GM18511 (cell line): ENCODE measurements at regions not wholly inside any gene's neighbourhood (a gene's known extent, or its start where the extent isn't known, plus 50 kb on each side); places are given as distances from the start of the nearest gene placed in this dataset.

Source experiments
- ATAC-seq: cut with Tn5 transposase; IDR thresholded peaks from one replicate; pipeline ENCODE4 v1.9.1; 2021; ENCODE audit warnings: mild to moderate bottlenecking, moderate library complexity; ENCODE audit not compliant: unreplicated experiment

DNA sequence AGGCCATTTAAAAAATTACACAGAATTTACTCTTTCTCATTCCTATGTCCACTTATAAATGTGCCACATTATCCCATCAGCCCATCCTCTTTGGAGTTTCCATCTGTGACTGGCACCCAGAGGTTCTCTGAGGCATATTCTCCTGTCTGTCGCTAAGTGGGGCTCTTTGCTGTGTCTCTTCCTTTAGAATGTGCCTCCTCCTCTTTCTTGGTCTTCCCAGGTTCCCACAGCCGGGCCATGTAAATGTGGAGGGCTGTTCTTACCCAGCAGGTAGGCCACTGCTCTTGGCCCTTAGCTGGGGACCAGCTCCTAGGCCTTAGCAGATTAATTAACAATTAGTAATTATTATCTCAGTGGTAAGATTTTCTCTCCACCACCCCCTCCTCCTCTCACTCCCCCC, 167.0 kb downstream of the INSIG2 start:
- no peak for ATAC-seq

DNA sequence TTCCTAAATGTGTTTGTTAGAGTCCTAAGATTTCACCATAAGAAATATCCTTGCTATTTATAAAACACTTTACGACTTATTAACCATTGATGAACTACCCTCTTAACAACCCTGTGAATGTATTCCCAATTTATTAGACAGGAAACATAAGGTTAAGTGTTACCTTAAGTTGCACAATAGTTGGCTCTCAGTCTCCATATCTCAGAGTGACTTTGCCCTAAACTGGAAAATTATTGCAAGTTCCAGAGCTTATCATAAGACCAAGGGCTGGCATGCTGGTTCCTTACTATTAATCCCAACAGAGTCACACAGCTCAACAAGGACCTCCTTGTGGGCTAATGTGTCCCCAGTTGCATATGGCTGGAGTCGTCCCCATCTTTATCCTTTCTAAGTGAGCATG, 165.8 kb downstream of the INSIG2 start:
- ATAC-seq, result no peak

DNA sequence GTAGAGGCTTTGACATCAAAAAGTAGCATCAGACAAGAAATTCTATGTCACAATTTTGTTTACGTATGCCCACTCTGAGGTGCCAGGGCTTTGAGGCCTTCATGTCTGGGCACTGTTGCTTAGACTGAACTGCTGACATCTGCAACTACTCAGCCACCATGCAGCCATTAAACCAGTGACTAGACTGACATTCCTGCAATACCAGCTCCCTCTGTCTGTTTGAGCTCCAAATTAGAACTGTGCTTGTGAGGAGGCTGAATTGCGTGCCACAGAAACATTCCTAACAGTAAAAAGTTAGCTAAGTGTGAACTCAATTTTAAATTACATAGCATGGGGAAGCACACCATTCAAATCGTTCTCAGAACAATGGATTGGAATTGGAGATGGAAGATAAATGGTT, 163.2 kb downstream of the INSIG2 start:
- ATAC-seq, result no peak

DNA sequence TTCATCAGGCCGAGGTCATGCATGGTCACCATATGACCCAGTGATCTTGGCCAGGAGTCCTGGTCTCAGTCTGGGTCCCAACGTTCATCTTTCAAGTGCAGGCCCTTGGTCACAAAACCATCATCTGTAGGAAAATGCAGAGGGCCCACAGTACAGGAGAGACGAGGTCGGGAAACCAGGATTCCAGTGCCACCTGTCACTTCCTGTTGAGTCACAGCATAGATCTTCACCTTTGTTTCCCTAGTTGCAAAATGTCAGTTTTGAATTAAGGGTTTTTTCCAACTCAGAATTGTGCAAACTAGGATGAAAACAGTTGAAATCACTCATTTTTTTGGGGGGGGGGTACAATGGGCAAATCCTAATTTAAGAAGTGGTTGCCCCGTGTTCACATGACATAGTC, 162.2 kb downstream of the INSIG2 start:
- no peak for ATAC-seq

DNA sequence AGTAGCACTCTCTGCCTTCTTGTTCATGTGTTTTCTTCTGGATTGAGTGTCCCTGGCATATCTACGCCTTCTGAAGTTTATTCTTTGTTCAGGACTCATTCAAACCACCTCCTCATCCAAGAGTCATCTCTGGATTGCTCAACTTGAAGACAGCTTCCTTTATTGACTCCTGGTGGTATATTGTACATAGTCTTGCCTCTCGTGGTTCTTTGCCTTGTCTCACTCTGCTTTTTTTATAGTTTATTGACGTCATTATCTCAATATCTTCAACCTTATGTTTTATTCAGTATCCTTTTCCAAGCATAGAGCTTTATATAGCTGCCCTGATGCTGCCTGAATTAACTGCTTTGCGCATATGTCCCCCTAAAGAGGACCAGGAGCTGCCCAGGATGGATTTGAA, 161.7 kb downstream of the INSIG2 start:
- peak; percentile 25 for ATAC-seq

DNA sequence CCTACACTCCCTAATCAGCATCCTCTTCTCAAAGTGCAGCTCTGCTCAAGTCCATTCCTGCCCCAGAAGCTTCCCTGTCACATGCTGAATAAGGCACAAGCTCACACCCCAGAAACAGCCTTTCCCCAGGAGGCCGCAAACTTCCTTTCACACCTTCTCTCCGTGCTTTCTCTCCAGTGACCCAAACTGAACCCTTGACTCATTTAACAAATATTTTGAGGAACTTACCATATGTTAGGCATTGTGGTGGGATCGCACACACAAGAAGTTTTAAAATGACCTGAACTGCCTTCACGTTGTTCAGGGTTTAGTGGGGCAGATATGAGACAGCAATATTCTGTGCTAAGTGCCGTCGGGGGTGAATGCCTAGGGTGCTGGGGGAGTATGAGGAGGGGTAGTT, 161.3 kb downstream of the INSIG2 start:
- peak; percentile 88 for ATAC-seq

DNA sequence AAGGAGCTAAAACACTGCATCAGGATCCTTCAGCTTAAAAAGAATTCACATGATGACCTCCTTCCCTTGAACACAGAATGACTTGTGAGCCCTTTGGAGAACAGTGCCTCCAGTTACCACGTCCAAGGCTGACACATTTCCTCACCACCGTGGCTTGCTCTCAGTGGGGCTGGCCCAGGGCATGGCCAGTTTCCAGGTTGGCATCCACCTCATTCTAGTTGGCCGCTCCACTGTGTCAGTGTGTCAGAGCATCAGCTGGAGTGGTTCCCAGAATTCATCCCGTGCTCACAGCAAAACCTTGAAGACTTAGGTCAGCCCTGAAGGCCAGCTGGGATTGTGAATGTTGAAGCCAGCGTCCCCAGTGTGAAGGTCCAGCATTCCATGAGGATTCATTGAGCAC, 158.5 kb downstream of the INSIG2 start:
- no peak for ATAC-seq

DNA sequence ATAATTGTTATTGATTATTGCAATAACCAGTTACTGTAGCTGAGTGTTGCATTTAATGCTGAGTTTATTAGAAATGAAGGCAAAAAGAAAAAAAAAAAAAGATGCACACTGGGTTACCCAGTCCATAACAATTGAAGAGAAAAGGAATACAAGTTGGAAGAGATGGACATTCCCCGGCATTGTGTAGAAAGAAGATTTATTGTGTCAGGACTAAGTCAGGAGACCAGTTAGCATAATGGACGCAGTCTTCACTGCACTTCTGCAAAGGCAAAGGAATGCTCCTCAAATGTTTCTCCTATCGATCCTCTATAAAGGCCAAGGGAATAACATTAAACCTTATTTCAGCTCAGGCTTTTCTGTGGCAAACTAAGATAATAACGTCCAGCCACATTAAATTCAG, 157.8 kb downstream of the INSIG2 start:
- ATAC-seq, result no peak

DNA sequence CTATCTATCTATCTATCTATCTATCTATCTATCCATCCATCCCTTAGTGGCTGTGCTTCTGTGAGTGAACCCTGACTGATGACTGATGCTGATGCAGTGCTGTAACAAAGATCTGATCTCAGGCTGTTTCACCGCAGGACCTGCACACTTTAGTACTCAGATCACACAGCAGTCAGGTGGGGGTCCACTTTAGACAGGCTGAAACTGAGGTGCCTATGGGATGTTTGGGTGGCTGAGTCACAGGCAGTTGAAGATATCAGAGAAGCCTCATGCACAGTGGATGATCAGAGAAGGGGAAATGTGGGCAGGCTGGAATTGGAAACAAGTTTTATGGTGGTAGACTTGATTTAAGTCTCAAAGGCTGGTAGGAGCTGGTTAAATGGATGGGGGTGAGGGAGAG, 156.4 kb downstream of the INSIG2 start:
- ATAC-seq, result no peak

DNA sequence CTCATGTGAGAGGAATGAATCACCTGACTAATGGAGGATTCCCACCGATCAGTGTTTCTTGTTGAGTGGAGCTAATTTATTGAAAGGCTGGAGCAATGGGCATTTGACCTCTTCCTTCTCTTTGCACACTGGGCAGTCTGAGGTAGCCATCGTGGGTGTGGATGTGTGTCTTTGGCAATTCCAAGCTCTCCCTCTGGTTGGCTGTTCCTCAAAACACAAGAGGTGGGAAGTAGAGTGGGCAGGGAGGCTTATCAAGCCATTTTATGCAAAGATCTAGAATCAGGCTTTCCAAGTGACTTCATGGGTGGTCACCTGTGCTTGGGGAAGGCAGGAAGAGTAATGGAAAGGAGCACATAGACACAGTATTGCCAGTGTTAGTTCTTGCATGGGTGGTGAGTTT, 154.8 kb downstream of the INSIG2 start:
- no peak for ATAC-seq

DNA sequence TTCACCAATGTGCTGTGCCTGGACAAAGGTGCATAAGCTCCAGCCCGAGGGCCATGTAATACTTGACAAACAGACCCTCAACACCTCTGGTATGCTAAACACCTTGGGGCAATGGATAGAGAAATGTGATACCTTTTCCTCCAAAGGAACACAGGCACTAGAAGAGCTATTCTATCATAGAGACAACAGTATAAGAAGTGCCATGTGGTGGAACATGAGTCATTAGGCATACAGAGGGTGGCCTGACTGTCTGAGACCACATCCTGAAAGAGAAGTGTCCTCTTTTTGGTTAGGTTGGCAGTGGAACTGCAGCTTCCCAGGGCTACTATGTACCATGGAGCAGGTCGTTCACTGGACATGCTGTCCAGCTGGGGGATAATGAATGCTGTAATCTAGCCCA, 153.9 kb downstream of the INSIG2 start:
- ATAC-seq, result peak; percentile 86

DNA sequence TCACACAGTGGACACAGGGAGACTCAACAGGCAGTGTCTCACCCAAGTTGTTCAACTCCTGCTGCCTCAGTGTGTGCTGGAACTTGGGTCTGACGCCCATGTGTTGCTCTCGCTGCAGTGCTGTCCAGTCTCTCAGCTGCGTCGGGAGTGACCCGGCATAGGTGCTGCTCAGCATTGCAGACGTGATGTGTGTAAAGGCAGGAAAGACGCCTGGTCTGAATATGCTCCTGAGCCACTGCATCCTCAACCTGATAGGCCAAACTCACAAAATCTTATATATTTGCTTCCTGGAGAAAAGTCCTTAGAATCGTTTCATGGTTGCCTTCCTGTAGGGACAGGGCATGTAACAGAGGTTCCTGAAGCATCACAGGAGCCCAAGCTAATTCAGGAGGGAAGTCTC, 152.9 kb downstream of the INSIG2 start:
- no peak for ATAC-seq

DNA sequence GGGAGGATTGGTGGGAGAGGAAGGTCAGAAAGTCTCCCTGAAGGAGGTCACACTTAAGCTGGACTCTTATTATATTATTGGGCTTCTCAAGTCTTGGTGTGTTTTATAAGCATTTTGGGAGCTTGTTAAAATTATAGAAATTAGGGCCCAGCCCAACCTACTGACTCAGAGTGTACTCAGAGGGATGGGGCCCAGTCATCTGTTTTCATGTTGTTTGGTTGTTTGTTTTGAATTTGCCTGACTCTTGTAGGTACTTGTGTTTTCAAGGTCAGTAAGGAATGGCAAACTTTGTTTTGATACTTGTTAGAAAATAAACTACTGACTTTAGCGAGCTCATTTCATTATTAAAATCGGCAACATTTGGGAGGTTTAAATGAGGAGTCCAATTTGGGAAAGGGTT, 152.0 kb downstream of the INSIG2 start:
- no peak for ATAC-seq

DNA sequence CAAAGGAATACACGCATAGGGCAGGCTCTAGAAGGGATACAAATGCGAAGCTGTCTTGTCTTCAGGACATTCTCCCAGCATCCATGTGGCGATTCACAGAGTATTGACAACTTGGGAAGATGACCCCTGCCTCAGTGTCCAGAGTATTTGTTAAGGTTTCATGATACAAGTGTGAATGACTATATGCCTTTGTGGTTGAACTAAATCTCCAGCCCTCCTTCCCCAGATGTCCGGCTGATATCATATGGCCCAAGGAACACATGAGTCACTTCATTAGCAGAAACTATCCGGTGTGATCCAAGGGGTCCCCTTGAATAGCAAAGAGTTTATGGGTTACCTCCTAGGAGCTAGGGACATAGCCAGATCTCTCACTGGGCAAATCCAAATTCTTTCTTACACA, 151.0 kb downstream of the INSIG2 start:
- no peak for ATAC-seq

DNA sequence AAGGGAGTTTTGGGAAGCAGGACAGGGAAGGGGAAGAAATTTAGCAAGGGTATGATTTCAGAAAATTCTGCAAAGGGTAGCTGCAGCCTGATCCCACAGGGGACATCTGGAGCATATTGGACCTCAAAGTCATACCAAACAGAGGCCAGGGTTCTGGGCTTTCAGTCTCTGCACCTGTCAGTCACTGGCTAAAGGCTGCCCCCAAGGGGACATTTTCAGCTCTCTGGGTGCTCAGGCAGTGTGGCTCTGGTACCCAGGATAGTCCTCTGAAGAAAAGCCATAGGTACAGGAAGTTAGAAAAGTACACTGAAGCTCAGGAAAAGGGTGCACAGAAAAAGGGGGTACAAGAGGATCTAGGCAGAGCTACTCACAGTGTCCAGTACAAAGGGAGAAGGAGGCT, 149.2 kb downstream of the INSIG2 start:
- ATAC-seq, result no peak

DNA sequence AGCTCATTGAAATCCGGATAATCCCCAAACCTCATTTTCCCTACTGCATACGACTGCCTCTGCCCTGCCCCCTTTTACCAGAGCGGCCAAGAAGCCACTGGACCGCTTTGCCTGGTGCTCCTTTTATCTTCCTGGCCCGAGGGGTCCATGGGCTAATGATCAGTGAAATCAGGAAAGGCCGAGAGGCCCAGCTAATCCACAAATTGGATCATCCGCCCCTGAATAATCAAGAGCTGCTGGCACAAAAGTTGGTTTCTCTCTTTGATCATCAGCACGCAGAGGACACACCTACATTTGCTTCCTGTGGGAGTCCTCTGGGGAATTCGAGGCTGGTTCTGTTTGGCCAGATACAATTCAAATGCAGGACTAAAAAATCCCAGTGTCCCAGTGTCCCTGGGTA, 144.5 kb downstream of the INSIG2 start:
- no peak for ATAC-seq

DNA sequence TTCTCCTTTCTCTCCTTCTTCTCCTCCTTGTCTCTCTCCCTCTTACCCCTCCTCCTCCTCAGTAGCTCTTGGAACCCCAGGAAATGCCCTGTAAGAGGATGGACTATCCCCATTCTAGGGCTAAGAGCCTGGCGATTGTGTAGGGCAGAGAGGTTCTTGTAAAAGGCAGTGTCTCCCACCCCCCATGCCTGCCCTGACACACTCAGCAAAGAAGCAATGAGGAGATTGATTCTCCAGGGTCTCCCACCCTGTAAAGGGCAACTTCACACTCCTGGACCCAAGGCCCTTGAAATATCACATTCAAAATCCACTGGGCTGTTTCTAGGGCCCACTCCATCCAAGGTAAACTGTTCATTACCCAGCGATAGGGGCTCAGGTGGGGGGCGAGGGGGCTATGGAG, 144.1 kb downstream of the INSIG2 start:
- ATAC-seq, result no peak

DNA sequence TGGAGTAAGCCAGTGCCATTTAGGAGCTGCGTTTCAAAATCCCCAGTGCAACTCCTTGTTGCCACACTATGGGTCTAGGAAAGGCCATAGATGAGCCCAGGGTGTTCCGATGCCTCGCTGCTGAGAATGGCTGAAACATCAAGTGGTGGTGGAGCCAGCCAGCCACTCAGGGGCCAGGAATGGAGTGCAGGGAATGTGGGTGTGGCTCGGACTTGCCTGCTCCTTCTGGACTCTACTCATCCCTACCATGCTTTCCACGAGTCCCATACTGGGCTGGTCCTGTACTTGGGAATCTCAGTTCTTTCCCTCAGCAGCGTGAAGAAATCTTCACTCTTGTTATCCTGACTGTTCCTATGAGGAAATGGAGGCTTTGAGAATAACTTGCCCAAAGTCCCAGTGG, 143.5 kb downstream of the INSIG2 start:
- no peak for ATAC-seq

DNA sequence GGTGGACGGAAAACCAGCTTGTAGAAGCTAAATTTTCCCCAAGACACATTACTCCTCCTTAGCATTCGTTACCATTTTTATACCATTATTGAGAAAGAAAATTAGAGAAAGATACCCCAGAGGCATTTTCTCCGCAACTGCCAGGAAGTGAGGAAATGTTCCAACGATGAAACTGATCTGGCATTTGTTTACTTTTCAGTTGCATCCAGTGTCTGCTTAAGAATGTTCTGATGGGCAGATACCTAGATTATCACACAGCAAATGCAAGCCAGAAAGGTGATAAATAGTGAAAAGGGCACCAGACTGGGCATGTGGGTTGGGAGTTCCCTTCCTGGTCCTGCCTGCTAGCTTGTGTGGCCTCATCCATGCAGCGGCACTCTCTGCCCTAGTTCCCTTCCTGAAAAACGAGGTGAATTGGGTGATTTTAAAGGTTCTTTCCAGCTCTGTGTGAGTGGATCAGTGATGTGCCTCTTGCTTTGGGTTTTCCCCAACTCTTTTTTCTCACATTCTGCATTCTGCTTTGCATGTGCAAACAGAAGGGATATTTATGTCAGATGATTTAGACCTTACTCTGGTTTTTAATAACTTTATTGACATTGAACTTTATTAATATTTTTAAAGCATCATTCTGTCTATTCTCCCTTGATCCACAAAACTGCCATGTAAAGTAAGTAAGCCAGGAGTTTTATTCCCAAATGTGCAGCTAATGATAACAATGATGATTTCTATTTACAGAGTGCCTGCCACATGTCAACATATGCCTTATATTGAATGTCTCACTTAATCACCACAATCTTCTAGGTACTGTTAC, 139.6 kb downstream of the INSIG2 start:
- ATAC-seq, result no peak

DNA sequence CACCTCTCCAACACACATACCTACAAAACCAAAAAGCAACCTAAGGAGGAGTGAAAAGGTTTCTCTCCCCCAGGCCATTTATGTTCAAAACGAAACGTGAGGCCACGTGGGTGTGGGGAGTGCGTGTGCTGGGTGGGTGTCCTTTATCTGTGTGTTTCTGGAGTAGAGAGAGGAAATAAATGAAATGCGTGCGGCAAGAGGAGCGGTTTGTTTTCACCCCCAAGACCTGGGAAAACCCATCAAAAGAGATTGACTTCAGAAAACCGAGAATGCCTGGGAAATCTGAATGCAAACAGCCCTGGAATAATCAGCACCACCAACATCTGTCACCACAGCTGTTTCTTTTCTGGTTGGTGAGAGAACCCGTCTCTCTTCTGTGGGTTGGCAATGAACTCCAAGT, 137.4 kb downstream of the INSIG2 start:
- ATAC-seq, result no peak

DNA sequence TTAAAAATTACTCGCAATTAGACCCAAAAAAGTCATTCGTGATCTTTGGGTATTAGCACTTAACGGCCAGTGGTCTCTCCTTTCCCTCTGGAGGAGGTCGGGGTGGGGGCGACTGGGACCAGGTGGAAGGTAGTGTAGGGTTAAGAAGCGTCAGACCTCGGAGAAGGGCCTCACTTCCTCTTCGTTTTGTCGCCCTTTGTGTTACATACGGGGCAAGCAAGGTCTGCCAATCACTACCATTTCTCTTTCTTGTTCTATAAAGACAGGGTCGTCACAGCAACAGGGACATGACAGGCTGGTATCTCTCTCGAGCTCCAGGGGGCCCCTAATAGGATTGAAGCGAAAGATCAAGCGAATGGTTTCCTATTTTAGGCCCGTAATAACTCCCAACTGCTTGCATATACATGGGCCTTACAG, 136.6 kb downstream of the INSIG2 start:
- ATAC-seq, result peak; percentile 36

DNA sequence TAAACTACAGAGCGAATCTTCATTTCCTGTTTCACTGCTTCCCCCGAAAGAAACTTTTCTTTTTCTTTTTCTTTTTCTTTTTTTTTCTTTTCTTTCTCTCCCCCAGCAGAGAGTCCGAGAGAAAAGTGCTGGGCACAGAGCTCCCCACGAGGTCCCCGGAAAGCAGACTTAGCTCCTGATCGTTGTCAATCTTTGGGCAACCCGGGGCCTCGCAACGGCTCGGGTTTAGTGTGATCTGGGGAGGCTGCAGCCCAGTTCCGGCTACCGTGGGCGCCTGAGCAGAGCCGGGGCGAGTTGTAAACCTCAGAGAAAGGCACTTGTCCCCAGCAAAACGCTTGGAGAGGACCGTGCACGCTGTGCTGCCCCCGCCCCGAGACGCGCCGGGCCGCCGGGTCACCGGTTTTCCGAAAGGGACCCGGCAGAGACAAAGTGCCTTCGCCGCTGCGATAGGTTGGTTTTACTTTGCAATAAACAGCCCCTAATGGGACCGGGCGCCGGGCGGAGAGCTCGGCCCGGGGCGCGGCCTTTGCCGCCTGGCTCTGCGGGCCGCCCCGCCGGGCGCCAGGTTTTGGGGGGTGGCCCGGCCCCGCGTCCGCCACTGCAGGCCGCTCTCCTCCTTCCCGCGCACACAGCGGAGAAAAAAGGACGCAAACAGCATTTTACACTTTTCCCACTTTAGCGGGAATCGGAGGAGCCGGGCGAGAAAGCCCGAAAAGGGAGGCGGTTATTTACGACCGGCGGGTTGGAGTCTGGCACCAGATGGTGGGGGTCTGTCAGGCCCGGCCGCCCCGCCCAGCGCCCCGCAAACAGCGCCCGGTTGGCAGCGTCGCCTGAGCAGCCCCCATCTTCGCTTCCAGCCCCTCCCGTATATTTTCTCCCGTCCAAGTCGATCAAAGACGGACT, 136.0 kb downstream of the INSIG2 start:
- peak; percentile 69 for ATAC-seq
